AG08395 (cell line): ENCODE measurements at regions not wholly inside any gene's neighbourhood (a gene's known extent, or its start where the extent isn't known, plus 50 kb on each side); places are given as distances from the start of the nearest gene placed in this dataset.
"Not testable (repeated sequence)": the region's sequence is repeated elsewhere in the genome, so short reads cannot be mapped to it uniquely, and the experiment has no call there.

Source experiments
- DNase-seq: peaks from one replicate; pipeline ENCODE4 v3.0.0; 2012; ENCODE audit warnings: mixed read lengths, low spot score

- DNase-seq, result no peak
Measured at GRCh38 chr9:81814401-81814793, 113.8 kb upstream of the SPATA31D4 start.

GRCh38 chr9:81814794-81815464, 113.3 kb upstream of the SPATA31D4 start:
- DNase-seq, result no peak

DNA sequence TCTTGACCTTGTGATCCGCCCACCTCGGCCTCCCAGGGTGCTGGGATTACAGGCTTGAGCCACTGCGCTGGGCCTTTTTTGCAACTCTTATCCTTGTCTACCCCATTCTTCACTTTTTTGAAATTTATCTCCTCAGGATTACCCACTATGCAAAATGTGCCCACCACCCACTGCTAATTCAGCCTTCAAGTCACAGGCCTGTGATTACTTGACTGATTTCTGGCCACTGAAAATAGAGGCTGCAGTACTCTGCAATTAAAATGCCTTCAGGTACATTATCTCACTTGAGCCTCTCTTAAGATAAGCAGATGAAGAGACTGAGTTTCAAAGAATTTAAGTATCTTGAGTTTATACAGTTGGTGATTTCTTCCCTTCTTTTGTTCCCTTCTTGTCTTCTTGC, 112.4 kb upstream of the SPATA31D4 start:
- DNase-seq, result no peak

DNA sequence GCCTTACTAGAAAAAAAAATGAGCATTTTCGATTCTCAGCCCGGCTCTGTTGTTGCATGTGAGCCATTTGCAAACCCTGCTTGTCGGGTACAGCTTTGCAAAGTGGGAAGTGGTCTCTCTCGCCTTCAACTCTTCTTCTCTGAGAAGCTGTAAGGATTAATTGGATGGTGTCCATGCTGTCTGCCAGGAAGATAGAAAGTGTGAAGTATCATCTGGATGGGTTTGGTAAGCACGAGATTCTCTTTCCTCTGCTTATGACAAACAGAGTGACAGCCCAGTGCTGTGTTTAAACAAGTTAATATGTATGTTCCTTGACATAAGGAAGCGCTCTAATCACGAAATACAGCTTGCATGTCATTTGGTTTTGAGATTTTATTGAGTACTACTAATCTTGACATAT, 109.1 kb upstream of the SPATA31D4 start:
- no peak for DNase-seq

GRCh38 chr9:81819859-81820546, 108.2 kb upstream of the SPATA31D4 start:
- DNase-seq, result peak; percentile 54

- DNase-seq, result no peak
Measured at GRCh38 chr9:81822301-81822865, 105.8 kb upstream of the SPATA31D4 start.

- no peak for DNase-seq
Measured at GRCh38 chr9:81822967-81823366, 105.3 kb upstream of the SPATA31D4 start.

DNA sequence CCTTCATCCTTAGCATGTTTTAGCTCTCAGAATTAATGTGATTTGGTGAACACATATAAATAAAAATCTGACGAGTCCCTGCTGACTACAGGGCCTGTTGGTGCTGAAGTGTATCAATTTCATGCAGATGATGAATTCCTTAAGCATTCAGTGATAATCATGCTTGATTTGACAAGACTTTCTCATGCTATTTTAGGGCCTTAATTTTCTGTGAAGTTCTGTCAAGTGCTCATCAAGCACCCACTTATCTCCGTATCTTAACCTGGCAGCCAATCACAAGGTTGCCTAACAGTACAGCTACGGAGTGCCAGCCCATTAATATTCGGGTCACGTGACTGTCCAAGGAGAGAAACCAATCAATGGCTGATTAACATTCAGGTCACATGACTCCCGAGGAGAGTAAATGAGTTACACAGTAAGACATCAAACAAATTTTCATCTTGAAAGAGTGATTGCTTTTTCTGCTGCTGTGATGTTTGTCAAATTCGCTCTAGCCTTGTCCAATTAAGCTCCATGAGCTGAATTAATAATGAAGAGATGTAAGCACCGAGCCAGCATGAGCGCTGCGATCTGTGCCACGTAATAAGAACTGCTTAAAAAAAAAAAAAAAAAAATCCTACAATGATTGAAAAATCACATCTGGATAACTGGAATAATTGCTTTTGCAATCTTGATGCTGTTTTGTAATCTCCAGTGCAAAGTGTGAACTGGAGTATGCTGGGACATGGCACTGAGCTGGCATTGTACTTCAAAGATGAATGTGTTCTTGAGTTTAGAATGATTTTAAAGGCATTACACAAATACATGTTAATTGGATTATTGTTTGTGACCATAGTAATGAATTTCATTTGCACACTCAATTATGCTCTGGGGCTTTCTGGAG, 104.3 kb upstream of the SPATA31D4 start:
- DNase-seq, result peak; percentile 15

DNA sequence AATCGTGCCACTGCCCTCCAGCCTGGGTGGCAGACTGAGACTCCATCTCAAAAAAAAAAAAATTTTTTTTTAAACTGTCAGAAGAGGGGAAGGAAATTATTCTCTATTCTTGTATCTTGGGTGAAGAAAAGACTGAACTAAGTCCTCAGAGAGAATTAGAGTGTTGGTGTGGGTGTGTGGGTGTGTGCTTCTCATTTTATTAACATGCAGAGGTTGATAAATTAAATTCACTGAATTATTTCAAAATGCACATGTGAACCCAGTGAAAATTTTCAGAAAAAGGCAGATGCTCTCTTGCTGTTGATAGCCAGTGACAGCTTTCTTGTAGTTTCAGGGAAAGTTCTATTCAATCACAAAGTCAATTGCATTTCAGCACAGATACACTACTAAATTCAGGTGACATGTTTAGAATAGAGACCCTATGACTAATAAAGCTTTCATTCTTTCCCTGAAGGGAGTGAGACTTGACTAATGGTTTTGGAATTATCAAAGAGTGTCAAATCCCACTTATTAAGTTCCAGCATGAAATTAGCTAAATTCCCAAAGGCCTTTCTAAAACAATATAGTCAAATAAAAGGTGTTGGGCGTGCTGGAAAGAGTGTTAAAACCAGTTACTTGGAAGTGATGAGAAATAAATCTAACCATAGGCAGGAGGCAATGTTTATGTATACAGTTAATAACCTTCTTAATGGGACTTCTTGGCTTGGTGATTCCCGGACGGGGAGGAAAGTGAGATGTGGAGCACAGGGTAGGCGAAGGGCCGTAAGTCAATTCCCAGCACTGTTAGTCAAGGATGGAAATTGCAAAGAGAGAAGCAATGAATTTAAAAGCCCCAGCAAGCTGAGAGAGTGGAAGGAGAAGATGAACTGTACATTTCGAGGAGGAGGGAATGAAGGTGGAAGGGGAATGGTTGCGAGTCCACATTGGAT, 103.2 kb upstream of the SPATA31D4 start:
- no peak for DNase-seq

DNA sequence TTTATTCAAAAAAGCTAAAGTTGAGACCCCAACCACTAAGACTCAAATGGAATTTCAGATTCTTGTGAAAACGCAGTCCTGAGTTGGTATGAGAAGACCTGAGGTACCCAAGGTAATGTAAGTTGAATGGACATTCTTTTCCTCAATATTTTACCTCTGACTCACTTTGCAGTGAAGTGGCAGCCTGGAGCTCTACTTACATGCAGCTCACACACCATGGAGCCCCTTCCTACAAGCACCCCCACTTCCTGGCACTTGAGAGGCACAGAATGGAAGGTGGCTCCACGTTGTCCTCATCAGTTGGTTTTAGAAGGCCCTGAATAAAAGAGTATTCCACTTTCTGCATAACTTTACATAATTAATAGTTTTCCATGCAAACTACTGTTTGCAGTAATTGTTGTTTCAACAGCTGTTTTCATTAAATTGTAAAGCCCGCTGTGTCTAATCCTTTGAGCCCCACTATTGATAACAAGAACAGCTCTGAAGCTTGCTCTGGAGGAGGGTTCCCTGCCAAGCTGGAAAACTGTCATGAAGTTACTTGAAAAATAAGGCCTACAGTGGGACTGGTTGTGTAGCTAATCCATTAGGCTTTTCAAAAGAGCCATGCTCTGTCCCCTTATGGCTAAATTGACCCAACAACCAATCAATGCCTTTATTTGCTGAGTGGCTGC, 102.2 kb upstream of the SPATA31D4 start:
- no peak for DNase-seq

DNA sequence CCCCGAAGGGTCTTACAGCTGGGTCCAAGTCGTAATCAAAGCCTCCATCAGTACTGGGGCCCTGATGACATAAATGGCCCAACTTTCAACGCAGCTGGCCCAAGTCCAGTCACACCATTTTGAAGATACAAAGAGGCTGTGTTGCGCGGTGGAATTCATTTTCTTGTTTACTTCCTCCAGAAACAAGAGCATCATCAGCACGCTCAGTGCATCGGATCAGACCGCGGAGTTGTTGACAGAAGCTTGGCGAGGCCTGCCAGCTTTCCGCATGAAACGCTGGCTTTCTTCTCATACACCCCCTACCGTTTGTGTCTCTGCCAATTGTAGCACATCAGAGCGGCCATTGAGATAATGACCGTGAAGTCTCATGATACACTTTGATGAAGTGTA, 101.7 kb upstream of the SPATA31D4 start:
- DNase-seq, result peak; percentile 26

- no peak for DNase-seq
Measured at GRCh38 chr9:81827616-81828296, 100.5 kb upstream of the SPATA31D4 start.

GRCh38 chr9:81829195-81829882, 98.9 kb upstream of the SPATA31D4 start:
- no peak for DNase-seq

DNA sequence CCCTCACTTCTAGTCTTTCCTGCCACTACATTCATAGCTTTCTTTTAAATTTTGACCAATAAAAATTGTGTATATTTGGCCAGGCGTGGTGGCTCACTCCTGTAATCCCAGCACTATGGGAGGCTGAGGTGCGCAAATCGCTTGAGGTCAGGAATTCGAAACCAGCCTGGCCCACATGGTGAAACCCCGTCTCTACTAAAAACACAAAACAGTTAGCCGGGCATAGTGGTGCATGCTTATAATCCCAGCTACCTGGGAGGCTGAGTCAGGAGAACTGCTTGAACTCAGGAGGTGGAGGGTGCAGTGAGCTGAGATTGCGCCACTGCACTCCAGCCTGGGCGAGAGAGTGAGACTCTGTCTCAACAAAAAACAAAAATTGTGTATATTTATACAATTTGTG, 97.8 kb upstream of the SPATA31D4 start:
- DNase-seq, result not testable (repeated sequence)

GRCh38 chr9:81832571-81833285, 95.5 kb upstream of the SPATA31D4 start:
- no peak for DNase-seq

DNA sequence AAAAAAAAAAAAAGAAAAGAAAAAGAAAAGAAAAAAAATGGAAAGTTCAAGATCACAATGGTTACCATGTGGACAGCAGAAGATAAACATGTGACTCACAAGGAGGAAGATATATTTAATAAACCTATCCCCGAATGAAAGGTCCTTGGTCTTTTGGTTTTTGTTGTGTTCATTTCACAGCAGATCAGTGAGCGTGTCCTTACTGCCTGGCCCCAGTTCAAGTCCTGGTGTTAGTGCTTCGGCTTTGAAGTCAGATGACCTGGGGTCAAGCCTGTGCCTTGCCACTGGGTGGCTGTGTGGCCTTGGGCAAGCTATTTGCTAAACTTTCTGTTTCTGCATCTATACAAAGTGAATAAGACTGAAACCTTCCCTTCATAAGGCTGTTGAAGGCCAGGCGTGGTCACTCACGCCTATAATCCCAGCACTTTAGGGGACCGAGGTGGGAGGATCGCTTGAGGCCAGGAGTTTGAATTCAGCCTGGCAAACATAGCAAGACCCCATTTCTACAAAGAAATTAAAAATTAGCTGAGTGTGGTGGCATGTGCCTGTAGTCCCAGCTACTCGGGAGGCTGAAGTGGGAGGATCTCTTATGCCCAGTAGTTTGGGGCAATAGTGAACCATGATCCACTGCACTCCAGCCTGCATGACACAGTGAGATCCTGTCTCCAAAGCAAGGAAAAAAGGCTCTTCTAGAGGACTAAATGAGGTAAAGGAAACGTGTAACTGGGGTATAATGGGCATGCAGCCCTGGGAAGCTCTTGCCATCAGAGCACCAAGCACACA, 94.5 kb upstream of the SPATA31D4 start:
- peak; percentile 47 for DNase-seq

DNA sequence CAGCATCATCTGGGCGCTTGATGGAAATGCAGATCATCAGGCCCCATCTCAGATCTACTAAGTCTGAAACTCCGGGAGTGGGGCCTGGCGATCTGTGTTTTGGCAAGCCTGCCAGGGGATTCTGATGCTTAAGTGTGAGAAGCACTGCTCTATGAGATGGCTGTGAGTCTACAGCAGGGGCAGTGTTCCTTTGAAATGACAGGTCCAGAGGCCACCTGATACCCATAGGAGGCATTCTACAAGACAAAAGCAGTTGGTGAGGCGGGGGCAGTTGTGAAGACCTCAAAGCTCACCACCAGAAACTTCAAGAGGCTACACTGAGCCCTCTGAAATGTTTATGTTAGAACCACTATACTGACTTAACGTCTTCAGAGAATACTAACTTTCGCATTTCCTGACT, 86.9 kb upstream of the SPATA31D4 start:
- no peak for DNase-seq

DNA sequence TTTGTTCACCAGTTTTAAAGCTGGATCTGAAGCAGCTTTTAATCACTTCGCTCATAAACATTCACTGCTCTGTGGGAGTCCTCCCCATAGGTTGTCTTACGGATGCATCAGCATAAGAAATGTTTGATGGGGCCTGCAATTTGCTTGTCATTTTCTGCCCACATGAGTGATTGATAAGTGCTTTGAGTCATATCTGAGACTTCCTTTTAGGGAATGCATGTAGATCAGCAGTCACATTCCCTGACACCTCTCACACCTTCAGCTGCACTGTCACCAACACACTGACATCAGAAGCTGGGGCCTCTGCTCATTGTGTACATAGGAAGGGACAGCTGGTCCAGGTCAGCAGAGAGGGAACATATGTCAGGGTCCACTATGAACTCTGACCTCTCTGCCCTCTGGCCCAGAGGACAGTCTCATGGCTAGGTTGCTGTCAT, 84.1 kb upstream of the SPATA31D4 start:
- DNase-seq, result no peak
